ENCODE measurements at regions not wholly inside any gene's neighbourhood (a gene's known extent, or its start where the extent isn't known, plus 50 kb on each side); places are given as distances from the start of the nearest gene placed in this dataset.

DNA sequence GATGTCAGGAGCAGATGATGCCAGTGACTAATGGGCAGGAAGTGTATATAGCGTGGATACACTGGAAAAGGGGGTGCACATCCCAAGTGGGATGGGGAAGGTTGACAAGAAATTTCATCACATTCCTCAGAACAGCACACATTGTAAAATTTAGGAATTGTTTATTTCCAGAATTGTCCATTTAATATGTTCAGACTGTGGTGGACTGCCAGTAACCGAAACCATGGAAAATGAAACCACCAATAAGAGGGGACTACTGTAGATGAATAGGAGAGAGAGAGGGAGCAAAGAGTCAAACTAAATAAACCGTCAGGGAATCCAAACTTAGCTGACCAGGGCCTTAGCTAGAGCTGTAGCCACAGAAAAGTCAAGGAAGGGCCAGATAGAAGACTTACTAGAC lies 164.4 kb upstream of the PRDM1 start:
- no peaks in the 10 kb centered on the region for H3K27me3 ChIP-seq (ENCODE audit: control insufficient read depth, insufficient read depth, low read length)
- H3K4me1 ChIP-seq (ENCODE audit: control insufficient read depth, insufficient read depth, low read length): no peaks in the 10 kb centered on the region
- H3K9ac ChIP-seq (ENCODE audit: low read depth, low read length): no peak overlapping the region
- no peaks in the 10 kb centered on the region for H3K9me3 ChIP-seq (ENCODE audit: control insufficient read depth, insufficient read depth, low read length)
- no peaks in the 10 kb centered on the region for H3K36me3 ChIP-seq (ENCODE audit: control insufficient read depth, insufficient read depth, low read length)
- no peak overlapping the region for H3K4me3 ChIP-seq (ENCODE audit: low read depth, low read length)

DNA sequence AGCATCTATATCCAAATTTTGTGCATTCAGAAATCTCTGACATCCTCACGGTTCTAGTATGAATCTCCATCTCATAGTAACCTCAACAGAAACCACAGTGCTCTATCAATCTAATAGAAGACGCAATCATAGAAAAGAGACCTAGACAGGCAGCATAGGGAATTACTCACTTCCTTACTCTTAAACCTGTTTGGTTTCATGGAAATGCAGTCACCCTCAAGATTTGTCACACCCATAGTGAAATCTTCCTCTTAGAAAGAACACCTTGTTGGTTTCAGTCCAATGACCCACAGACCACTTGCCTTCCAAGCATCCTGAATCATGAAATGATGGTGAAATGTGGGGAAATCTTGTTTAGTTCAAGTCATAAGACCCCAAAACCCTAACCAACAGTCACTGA lies 166.1 kb upstream of the PRDM1 start:
- Histone ChIP-seq H3K36me3 (ENCODE audit: control insufficient read depth, insufficient read depth, low read length) (no peaks in the 10 kb centered on the region), H3K4me1 (ENCODE audit: control insufficient read depth, insufficient read depth, low read length) (no peaks in the 10 kb centered on the region), H3K9ac (ENCODE audit: low read depth, low read length) (no peak overlapping the region), H3K27me3 (ENCODE audit: control insufficient read depth, insufficient read depth, low read length) (no peaks in the 10 kb centered on the region), H3K9me3 (ENCODE audit: control insufficient read depth, insufficient read depth, low read length) (no peaks in the 10 kb centered on the region), H3K4me3 (ENCODE audit: low read depth, low read length) (no peak overlapping the region)

DNA sequence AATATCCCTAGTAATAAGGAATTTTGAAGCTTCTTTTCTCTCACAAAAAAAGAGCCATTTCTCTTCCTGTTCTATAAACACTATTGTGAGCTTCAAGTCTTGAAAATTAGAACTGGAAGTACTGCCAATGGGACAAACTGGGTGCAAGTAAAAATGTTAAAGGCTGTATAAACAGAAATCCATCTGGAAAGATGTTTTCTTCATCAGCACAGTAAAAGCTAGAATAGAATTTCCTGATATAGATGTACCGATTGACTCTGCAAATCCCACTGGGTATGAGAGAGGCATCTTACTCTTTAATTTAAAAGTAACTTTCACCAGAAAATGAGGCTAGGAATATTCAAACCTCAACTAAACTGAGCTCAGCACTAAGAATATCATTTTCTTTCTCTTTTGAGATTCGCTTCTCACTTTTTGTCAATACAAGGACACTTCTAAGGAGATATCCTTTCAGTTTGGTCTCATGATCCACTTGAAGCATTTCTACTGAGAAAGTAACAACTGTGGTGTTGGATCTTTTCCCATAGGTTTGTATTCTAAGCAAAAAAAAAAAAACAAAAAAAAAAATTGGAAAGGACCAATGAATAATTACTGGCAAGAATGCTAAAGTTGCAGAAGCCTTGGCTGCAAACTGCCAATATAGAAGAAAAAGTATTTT lies 169.0 kb upstream of the PRDM1 start:
- Histone ChIP-seq H3K9me3 (ENCODE audit: control insufficient read depth, insufficient read depth, low read length) (no peaks in the 10 kb centered on the region), H3K4me1 (ENCODE audit: control insufficient read depth, insufficient read depth, low read length) (no peaks in the 10 kb centered on the region), H3K4me3 (ENCODE audit: low read depth, low read length) (no peak overlapping the region), H3K36me3 (ENCODE audit: control insufficient read depth, insufficient read depth, low read length) (no peaks in the 10 kb centered on the region), H3K9ac (ENCODE audit: low read depth, low read length) (no peak overlapping the region), H3K27me3 (ENCODE audit: control insufficient read depth, insufficient read depth, low read length) (no peaks in the 10 kb centered on the region)

DNA sequence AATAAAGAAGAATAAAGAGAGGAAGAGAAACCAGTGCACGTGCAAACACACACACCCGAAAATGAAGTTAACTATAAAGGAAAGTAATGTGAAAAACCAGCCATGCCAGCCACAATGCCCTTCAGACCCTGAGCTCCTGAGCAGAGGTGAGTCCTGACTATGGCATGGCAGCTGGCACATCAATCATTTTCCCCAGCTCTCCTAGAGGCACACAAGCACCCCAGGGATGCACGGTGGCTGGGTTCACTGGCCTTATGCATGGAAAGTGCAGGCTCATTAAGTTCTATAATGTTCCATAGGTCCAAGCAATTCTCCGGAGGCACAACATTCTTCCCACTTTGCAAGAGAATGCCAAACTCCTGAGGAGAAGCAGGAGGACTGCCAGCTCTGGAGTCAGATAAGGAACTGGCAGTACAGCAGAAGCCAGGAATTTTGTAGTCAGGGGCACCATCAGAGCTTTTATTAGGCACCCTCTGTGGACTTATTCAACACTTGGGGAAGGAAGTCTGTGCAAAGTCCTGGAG lies 175.0 kb upstream of the PRDM1 start:
- H3K4me3 ChIP-seq (ENCODE audit: low read depth, low read length): no peak overlapping the region
- H3K9ac ChIP-seq (ENCODE audit: low read depth, low read length): no peak overlapping the region
- no peaks in the 10 kb centered on the region for H3K9me3 ChIP-seq (ENCODE audit: control insufficient read depth, insufficient read depth, low read length)
- no peaks in the 10 kb centered on the region for H3K36me3 ChIP-seq (ENCODE audit: control insufficient read depth, insufficient read depth, low read length)
- H3K27me3 ChIP-seq (ENCODE audit: control insufficient read depth, insufficient read depth, low read length): no peaks in the 10 kb centered on the region
- no peaks in the 10 kb centered on the region for H3K4me1 ChIP-seq (ENCODE audit: control insufficient read depth, insufficient read depth, low read length)

DNA sequence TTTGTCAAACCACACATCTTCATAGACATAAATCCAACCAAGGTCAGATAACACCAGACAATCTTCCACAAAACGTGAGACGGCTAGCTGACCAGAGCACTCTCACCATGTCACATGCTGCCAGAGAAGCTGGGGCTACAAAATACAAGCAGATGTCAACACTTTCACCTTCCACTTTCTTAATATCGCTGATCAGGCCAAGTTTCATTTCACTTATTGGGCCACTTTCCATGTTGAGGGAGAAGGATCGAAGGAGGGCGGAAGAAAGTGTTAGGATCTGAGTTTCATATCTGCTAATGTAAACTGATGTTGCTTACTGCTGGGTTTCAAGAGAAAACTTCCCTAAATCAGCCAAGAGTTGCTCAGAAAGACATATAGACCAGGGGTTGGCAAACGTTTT lies 177.0 kb upstream of the PRDM1 start:
- no peak overlapping the region for H3K4me3 ChIP-seq (ENCODE audit: low read depth, low read length)
- H3K9ac ChIP-seq (ENCODE audit: low read depth, low read length): no peak overlapping the region
- H3K4me1 ChIP-seq (ENCODE audit: control insufficient read depth, insufficient read depth, low read length): no peaks in the 10 kb centered on the region
- no peaks in the 10 kb centered on the region for H3K36me3 ChIP-seq (ENCODE audit: control insufficient read depth, insufficient read depth, low read length)
- no peaks in the 10 kb centered on the region for H3K9me3 ChIP-seq (ENCODE audit: control insufficient read depth, insufficient read depth, low read length)
- H3K27me3 ChIP-seq (ENCODE audit: control insufficient read depth, insufficient read depth, low read length): no peaks in the 10 kb centered on the region

DNA sequence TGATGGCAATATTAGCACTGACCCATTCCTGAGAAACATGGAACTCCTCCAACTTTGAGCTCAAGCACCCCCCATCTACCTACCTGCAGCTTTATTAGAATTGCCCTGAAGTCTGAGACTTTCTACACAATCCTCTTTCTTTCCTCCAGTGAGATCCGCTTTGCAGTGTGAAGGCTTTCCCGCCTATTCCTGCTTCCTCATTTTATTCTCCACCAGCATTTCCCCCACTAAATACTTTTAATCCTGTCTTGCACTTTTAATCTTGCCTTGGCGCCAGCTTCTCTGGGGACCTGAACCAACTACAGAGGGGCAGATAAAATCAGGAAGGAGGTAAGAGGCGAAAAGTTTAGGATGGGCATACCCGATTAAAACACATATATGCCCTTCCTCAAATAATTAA lies 178.1 kb upstream of the PRDM1 start:
- no peaks in the 10 kb centered on the region for H3K9me3 ChIP-seq (ENCODE audit: control insufficient read depth, insufficient read depth, low read length)
- no peak overlapping the region for H3K4me3 ChIP-seq (ENCODE audit: low read depth, low read length)

DNA sequence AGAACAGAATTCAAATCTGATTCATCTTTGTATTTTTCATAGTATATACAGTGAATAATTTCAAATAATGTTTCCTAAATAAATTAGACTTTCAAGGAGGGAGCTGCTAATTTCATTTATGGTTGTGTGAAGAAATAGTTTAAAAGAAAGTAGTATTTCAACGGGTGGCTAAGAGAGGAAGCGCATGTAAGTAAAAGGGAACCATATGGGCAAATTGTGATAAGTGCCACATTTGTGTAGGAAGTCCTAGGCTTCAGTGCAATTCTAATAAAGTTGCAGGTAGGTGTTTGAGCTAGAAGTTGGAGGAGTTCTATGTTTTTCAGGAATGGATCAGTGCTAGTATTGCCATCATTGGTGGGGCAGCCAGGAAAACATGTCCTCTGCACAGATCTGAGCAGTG lies 178.8 kb upstream of the PRDM1 start:
- Histone ChIP-seq H3K9me3 (ENCODE audit: control insufficient read depth, insufficient read depth, low read length) (no peaks in the 10 kb centered on the region), H3K27me3 (ENCODE audit: control insufficient read depth, insufficient read depth, low read length) (no peaks in the 10 kb centered on the region), H3K4me1 (ENCODE audit: control insufficient read depth, insufficient read depth, low read length) (no peaks in the 10 kb centered on the region), H3K9ac (ENCODE audit: low read depth, low read length) (no peak overlapping the region), H3K36me3 (ENCODE audit: control insufficient read depth, insufficient read depth, low read length) (no peaks in the 10 kb centered on the region), H3K4me3 (ENCODE audit: low read depth, low read length) (no peak overlapping the region)

More for the DNA sequence above, 178.1 kb upstream of the PRDM1 start:
- no peaks in the 10 kb centered on the region for H3K4me1 ChIP-seq (ENCODE audit: control insufficient read depth, insufficient read depth, low read length)
- no peak overlapping the region for H3K9ac ChIP-seq (ENCODE audit: low read depth, low read length)
- H3K36me3 ChIP-seq (ENCODE audit: control insufficient read depth, insufficient read depth, low read length): no peaks in the 10 kb centered on the region
- H3K27me3 ChIP-seq (ENCODE audit: control insufficient read depth, insufficient read depth, low read length): no peaks in the 10 kb centered on the region

DNA sequence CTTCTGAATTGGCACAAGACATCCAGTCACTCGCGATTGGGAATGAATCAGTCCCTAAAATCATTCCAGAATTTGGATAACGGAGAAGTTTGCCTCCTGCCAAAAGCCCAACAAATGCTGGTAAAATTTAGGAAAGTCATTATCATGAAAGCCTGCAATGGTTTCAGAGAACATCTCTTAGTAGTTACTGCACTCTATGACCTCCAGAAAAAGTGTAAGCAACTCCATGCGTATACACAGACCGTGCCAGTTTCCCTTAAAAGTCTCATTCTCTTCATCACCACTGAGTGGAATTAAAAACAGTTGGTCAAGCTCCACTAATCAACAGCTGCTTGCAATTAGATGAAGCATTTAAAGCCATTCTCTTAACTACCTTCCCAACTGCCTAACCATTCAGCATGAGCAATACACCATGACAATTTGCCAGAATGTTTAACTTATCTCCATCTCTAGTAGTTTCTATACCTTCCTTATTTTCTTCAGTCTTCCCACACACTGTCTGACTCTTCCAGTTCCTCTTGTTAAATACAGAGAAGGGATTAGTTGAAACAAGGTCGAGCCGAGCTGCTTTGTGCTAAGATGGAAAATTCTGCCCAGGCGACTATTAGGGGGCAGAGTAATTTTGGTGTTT lies 183.6 kb upstream of the PRDM1 start:
- Histone ChIP-seq H3K27me3 (ENCODE audit: control insufficient read depth, insufficient read depth, low read length) (no peaks in the 10 kb centered on the region), H3K36me3 (ENCODE audit: control insufficient read depth, insufficient read depth, low read length) (no peaks in the 10 kb centered on the region), H3K4me3 (ENCODE audit: low read depth, low read length) (no peak overlapping the region), H3K4me1 (ENCODE audit: control insufficient read depth, insufficient read depth, low read length) (no peaks in the 10 kb centered on the region), H3K9me3 (ENCODE audit: control insufficient read depth, insufficient read depth, low read length) (no peaks in the 10 kb centered on the region), H3K9ac (ENCODE audit: low read depth, low read length) (no peak overlapping the region)

DNA sequence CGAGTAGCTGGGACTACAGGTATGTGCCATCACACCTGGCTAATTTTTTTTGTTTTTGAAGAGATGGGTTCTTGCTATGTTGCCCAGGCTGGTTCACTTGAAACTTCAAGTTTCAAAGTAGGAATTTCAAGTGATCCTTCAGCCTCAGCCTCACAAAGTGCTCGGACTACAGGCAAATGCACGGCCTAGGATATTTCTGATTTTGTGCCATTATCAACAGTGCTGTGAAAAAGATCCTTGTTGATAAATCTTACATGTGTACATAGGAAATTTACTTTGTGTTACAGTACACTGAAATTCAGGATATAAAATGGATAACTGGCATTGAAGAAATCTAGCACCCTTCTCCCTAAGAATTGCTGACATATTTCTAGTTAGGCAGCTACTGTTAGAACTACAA lies 184.6 kb upstream of the PRDM1 start:
- no peaks in the 10 kb centered on the region for H3K27me3 ChIP-seq (ENCODE audit: control insufficient read depth, insufficient read depth, low read length)
- no peak overlapping the region for H3K9ac ChIP-seq (ENCODE audit: low read depth, low read length)
- H3K4me1 ChIP-seq (ENCODE audit: control insufficient read depth, insufficient read depth, low read length): no peaks in the 10 kb centered on the region
- H3K9me3 ChIP-seq (ENCODE audit: control insufficient read depth, insufficient read depth, low read length): no peaks in the 10 kb centered on the region
- no peak overlapping the region for H3K4me3 ChIP-seq (ENCODE audit: low read depth, low read length)
- no peaks in the 10 kb centered on the region for H3K36me3 ChIP-seq (ENCODE audit: control insufficient read depth, insufficient read depth, low read length)

DNA sequence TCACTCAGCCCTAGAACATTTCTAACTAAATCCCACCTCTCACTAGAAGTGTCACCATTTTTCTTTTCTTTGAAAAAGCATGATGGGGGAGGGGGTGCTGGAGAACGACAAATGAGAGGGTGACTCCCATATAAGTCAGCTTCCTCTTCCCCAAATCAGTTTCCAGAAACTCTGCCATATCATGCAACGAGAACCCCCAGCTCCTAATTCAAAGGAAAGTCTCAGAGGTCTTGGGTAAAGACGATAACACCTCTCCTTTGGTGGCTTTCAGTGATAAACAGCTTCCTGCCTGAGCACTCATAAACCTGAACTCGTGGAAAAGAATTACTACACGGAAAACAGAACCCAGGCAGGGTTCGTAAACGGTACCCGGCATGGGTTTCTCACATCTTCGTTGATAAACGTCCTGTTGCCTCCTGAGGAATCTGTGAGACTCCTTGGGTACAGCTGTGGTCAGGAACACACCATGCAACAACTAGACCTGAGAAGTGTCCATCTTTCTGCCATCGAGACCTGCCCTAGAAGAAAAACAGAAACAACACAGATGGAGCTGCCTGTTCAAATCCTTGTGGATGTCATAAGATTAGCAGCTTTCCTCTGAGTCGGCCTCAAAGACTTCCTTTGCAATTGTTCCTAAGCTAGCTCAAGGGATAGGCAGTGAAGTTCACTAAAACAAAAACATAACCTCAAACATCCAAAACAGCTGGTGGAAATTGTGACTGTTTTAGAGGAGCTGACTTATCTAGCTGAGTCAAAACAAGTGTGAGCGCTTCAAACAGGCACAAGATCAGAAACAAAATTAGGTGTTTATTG lies 185.8 kb upstream of the PRDM1 start:
- Histone ChIP-seq H3K4me3 (ENCODE audit: low read depth, low read length) (no peak overlapping the region), H3K36me3 (ENCODE audit: control insufficient read depth, insufficient read depth, low read length) (no peaks in the 10 kb centered on the region), H3K4me1 (ENCODE audit: control insufficient read depth, insufficient read depth, low read length) (no peaks in the 10 kb centered on the region), H3K9me3 (ENCODE audit: control insufficient read depth, insufficient read depth, low read length) (no peaks in the 10 kb centered on the region), H3K9ac (ENCODE audit: low read depth, low read length) (no peak overlapping the region), H3K27me3 (ENCODE audit: control insufficient read depth, insufficient read depth, low read length) (no peaks in the 10 kb centered on the region)

DNA sequence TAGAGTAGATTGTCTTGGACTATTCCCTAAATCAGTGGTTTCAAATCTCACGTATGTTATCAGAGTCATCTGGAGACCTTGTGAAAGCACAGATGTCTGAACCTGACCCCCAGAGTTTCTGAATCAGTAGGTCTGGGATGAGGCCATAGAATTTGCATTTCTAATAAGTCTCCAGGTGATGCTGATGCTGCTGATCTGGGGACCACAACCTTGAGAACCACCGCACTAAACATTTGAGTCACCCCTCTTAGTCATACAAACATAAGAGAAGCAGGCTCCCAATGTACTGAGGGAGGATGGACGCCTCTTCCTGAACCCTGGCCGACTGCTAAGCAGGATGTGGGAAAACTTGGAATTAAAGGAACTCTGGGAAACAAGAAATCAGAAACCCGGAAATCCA lies 187.8 kb upstream of the PRDM1 start:
- no peaks in the 10 kb centered on the region for H3K9me3 ChIP-seq (ENCODE audit: control insufficient read depth, insufficient read depth, low read length)

DNA sequence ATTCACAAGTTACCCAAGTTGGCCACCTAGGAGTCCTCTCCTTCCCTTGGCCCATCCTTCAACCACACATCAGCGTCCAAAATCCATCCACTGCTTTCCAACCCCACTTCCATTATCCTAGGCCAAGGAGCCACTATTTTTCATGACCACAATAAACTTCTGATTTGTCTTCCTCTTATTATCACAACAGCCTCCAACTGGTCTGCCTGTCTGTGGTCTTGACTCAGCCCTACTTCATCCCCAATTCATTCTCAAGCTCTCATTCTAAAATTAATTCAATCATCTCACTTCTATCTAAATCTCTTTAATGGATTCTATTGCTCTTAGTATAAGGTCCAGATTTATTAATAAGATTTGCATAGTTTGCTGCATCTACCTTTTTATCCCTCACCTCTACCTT lies 189.0 kb upstream of the PRDM1 start:
- Histone ChIP-seq H3K4me3 (ENCODE audit: low read depth, low read length) (no peak overlapping the region), H3K9ac (ENCODE audit: low read depth, low read length) (no peak overlapping the region), H3K9me3 (ENCODE audit: control insufficient read depth, insufficient read depth, low read length) (no peaks in the 10 kb centered on the region), H3K4me1 (ENCODE audit: control insufficient read depth, insufficient read depth, low read length) (no peaks in the 10 kb centered on the region), H3K36me3 (ENCODE audit: control insufficient read depth, insufficient read depth, low read length) (no peaks in the 10 kb centered on the region), H3K27me3 (ENCODE audit: control insufficient read depth, insufficient read depth, low read length) (no peaks in the 10 kb centered on the region)

More for the DNA sequence above, 187.8 kb upstream of the PRDM1 start:
- H3K9ac ChIP-seq (ENCODE audit: low read depth, low read length): no peak overlapping the region
- no peaks in the 10 kb centered on the region for H3K36me3 ChIP-seq (ENCODE audit: control insufficient read depth, insufficient read depth, low read length)
- no peak overlapping the region for H3K4me3 ChIP-seq (ENCODE audit: low read depth, low read length)
- no peaks in the 10 kb centered on the region for H3K4me1 ChIP-seq (ENCODE audit: control insufficient read depth, insufficient read depth, low read length)
- no peaks in the 10 kb centered on the region for H3K27me3 ChIP-seq (ENCODE audit: control insufficient read depth, insufficient read depth, low read length)

Measured in iPS-15b (cell line).